AG20443 (cell line): ENCODE measurements at regions not wholly inside any gene's neighbourhood (a gene's known extent, or its start where the extent isn't known, plus 50 kb on each side); places are given as distances from the start of the nearest gene placed in this dataset.

Experiments
- DNase-seq: peaks from one replicate; pipeline ENCODE4 v3.0.0; 2012; ENCODE audit warnings: low spot score, mixed read lengths

GRCh38 chr11:127308291-127308690, 307.7 kb upstream of the KIRREL3 start:
- no peak for DNase-seq

- DNase-seq = no peak
These were observed 307.1 kb upstream of the KIRREL3 start for GRCh38 chr11:127307700-127308099.

- DNase-seq = no peak
These were observed 304.1 kb upstream of the KIRREL3 start for GRCh38 chr11:127304634-127305033.

GRCh38 chr11:127288926-127289325, 288.4 kb upstream of the KIRREL3 start:
- no peak for DNase-seq

GRCh38 chr11:127281534-127281933, 281.0 kb upstream of the KIRREL3 start:
- no peak for DNase-seq

GRCh38 chr11:127275774-127276173, 275.2 kb upstream of the KIRREL3 start:
- DNase-seq = no peak

- no peak for DNase-seq
These were observed 273.7 kb upstream of the KIRREL3 start for GRCh38 chr11:127274328-127274676.

GRCh38 chr11:127273593-127274327, 273.2 kb upstream of the KIRREL3 start:
- DNase-seq = no peak

- DNase-seq = no peak
These were observed 270.3 kb upstream of the KIRREL3 start for GRCh38 chr11:127270851-127271250.

- no peak for DNase-seq
These were observed 269.3 kb upstream of the KIRREL3 start for GRCh38 chr11:127269911-127270310.

- no peak for DNase-seq
These were observed 268.4 kb upstream of the KIRREL3 start for GRCh38 chr11:127268932-127269331.

GRCh38 chr11:127268521-127268920, 268.0 kb upstream of the KIRREL3 start:
- DNase-seq = no peak

GRCh38 chr11:127259102-127259501, 258.5 kb upstream of the KIRREL3 start:
- no peak for DNase-seq

- no peak for DNase-seq
These were observed 254.6 kb upstream of the KIRREL3 start for GRCh38 chr11:127255209-127255608.

- no peak for DNase-seq
These were observed 251.8 kb upstream of the KIRREL3 start for GRCh38 chr11:127252321-127252720.

- DNase-seq = no peak
These were observed 249.0 kb upstream of the KIRREL3 start for GRCh38 chr11:127249576-127249975.

GRCh38 chr11:127248476-127248875, 247.9 kb upstream of the KIRREL3 start:
- no peak for DNase-seq

GRCh38 chr11:127247261-127247851, 246.8 kb upstream of the KIRREL3 start:
- no peak for DNase-seq

GRCh38 chr11:127242676-127243075, 242.1 kb upstream of the KIRREL3 start:
- DNase-seq = no peak

- no peak for DNase-seq
These were observed 237.8 kb upstream of the KIRREL3 start for GRCh38 chr11:127238321-127238720.

GRCh38 chr11:127236776-127237175, 236.2 kb upstream of the KIRREL3 start:
- no peak for DNase-seq

- no peak for DNase-seq
These were observed 233.4 kb upstream of the KIRREL3 start for GRCh38 chr11:127233998-127234397.

- no peak for DNase-seq
These were observed 229.8 kb upstream of the KIRREL3 start for GRCh38 chr11:127230392-127230791.

- no peak for DNase-seq
These were observed 226.4 kb upstream of the KIRREL3 start for GRCh38 chr11:127226949-127227348.
